ENCODE measurements at regions not wholly inside any gene's neighbourhood (a gene's known extent, or its start where the extent isn't known, plus 50 kb on each side); places are given as distances from the start of the nearest gene placed in this dataset.

DNA sequence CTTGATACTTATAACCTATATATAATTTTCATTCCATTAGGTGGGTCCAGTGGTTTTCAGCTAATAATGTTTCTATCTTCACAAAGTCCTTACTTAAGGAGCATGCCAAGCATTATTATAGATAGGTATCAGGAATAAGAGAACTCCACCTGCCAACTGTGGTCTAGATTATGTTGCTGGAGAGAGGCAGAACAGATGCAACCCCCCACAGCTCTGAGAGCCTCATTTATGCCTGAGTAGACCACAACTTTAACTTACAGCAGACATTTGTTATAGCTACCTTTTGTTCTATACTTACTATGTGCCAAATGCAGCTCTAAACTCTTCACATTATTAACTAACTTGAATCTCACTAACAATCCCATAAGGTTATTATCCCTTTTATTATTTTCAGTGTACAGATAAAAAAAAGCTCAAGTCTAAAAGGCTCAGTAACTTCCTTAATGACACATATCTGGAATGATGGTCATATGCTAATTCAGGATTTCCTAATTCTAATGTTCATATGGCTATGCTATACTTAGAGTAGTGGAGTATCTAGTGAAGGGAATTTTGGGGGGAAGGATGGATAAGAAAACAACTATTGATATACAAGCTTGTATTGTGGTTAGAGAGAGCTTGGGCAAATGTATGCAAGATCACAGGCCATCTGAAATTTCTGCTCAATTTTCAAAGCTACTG is 119.1 kb upstream of the RND3 start:
- no peak for DNase-seq
- Histone ChIP-seq H3K27me3 (no peaks in the 10 kb centered on the region), H3K4me1 (no peaks in the 10 kb centered on the region), H3K9me3 (no peaks in the 10 kb centered on the region), H3K36me3 (no peaks in the 10 kb centered on the region), H3K27ac (no peak overlapping the region), H3K4me3 (no peak overlapping the region)
- TF ChIP-seq POLR2A (IDR thresholded peaks at IDR 0.05) (no peak), CTCF (IDR thresholded peaks at IDR 0.05) (no peak)

GRCh38 chr2:150605664-150606063 is 118.2 kb upstream of the RND3 start:
- TF ChIP-seq CTCF (IDR thresholded peaks at IDR 0.05): no peak
- no peaks in the 10 kb centered on the region for H3K4me1 ChIP-seq
- H3K36me3 ChIP-seq: no peaks in the 10 kb centered on the region
- no peak overlapping the region for H3K27ac ChIP-seq
- no peaks in the 10 kb centered on the region for H3K9me3 ChIP-seq
- DNase-seq: no peak
- no peak overlapping the region for H3K4me3 ChIP-seq
- H3K27me3 ChIP-seq: no peaks in the 10 kb centered on the region

DNA sequence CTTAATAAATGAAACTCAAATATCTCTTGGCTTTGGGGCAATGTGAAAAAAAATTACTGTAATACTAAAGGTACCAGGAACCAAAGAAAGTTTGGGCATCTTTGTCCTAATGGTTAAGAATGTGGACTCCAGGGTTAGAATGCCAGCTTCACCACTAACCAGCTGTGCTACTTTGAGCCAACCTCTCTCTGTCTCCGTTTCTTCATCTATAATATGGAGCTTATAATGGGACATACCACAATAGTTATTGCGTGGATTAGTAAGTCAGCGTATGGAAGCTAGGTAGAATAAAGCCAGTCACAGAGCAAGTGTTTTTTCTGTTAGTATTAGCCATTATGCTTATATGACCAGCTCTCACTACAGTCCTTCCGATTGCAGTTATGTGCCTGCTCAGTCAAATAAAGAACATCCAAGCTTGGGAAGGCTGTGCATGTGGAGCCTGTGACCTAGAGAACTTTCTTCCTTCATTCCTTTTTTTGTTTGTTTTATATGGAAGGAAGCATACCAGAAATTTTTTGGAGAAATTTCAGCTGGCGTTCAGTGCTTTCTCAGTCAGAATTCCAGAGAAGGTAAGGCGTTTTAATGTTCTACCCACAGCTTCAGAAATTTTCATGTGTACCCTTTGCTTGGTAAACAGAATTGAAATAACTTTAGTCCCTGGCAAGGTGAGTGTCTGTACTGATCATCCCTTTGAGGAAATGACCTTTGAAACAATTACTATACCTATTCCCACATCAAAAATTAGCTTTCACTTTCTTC is 114.0 kb upstream of the RND3 start:
- no peak for DNase-seq
- Histone ChIP-seq H3K4me1 (no peaks in the 10 kb centered on the region), H3K4me3 (peak overlapping the region in 1 of 4 donors; percentile 12), H3K36me3 (no peaks in the 10 kb centered on the region), H3K9me3 (no peaks in the 10 kb centered on the region), H3K27ac (no peak overlapping the region), H3K27me3 (no peaks in the 10 kb centered on the region)
- TF ChIP-seq POLR2A (IDR thresholded peaks at IDR 0.05) (no peak), CTCF (IDR thresholded peaks at IDR 0.05) (no peak)

DNA sequence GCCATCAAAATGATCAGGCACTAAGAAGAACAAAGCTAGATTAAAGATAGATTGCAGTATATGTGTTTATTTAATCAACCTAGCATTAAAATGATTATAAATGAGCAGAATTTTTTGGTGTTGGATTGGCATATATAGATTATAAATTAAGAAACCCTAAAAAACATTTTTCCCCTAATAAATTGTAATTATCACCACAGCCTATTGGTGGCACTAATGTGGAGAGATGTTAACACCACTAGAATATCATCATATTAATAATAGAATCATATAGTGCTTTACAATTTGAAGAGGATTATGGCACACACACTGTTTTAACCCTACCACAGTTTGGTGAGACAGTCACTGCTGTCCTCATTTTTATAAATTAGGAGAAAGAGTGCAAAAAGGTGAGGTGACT is 112.4 kb upstream of the RND3 start:
- H3K27ac ChIP-seq: no peak overlapping the region
- H3K9me3 ChIP-seq: no peaks in the 10 kb centered on the region
- DNase-seq: no peak
- no peaks in the 10 kb centered on the region for H3K27me3 ChIP-seq
- no peak overlapping the region for H3K4me3 ChIP-seq
- no peaks in the 10 kb centered on the region for H3K36me3 ChIP-seq
- H3K4me1 ChIP-seq: no peaks in the 10 kb centered on the region
- TF ChIP-seq CTCF (IDR thresholded peaks at IDR 0.05) (no peak), POLR2A (IDR thresholded peaks at IDR 0.05) (no peak)

GRCh38 chr2:150598383-150598782 is 110.9 kb upstream of the RND3 start:
- TF ChIP-seq CTCF (IDR thresholded peaks at IDR 0.05): no peak
- no peak for TF ChIP-seq POLR2A (IDR thresholded peaks at IDR 0.05)
- Histone ChIP-seq H3K4me3 (no peak overlapping the region), H3K4me1 (no peaks in the 10 kb centered on the region), H3K9me3 (no peaks in the 10 kb centered on the region), H3K36me3 (no peaks in the 10 kb centered on the region), H3K27ac (no peak overlapping the region), H3K27me3 (no peaks in the 10 kb centered on the region)
- DNase-seq: no peak
